MCF 10A (cell line): ENCODE measurements at regions not wholly inside any gene's neighbourhood (a gene's known extent, or its start where the extent isn't known, plus 50 kb on each side); places are given as distances from the start of the nearest gene placed in this dataset.

Source experiments
- BruUV-seq: library from RNA; stranded (reverse); fragments of 400-500 nt; replicated peaks from 2 replicates; lab custom pipeline; 2021; lab: Mats Ljungman, UMichigan
- CTCF ChIA-PET: fragments of 300-600 bp; sonication (Branson Sonifier 250); formaldehyde crosslinking; extraction: SDS; loops from one replicate; lab custom pipeline; 2021; ENCODE audit warnings: antibody characterized with exemption, inconsistent platforms; lab: Yijun Ruan, JAX
- POLR2A ChIA-PET: fragments of 300-600, 350-650 bp; sonication (Branson Sonifier 250); formaldehyde crosslinking; extraction: SDS; loops from one replicate; lab custom pipeline; 2020; ENCODE audit warnings: antibody characterized with exemption, inconsistent platforms; lab: Yijun Ruan, JAX
- DNase-seq: peaks from one replicate; pipeline ENCODE4 v3.0.0-alpha.2; 2018; ENCODE audit not compliant: unreplicated experiment
- H3K27ac Mint-ChIP-seq: one replicate; pipeline ENCODE4 v1.8.0; 2022; ENCODE audit warnings: mild to moderate bottlenecking, low read depth, mixed read lengths; ENCODE audit not compliant: unreplicated experiment
- H3K27me3 Mint-ChIP-seq: one replicate; pipeline ENCODE4 v1.8.0; 2022; ENCODE audit warnings: mixed read lengths; ENCODE audit not compliant: insufficient read depth, unreplicated experiment
- H3K36me3 Mint-ChIP-seq: one replicate; pipeline ENCODE4 v1.8.0; 2022; ENCODE audit warnings: mild to moderate bottlenecking, moderate library complexity, mixed read lengths; ENCODE audit not compliant: insufficient read depth, unreplicated experiment
- H3K4me1 Mint-ChIP-seq: one replicate; pipeline ENCODE4 v1.8.0; 2022; ENCODE audit warnings: mixed read lengths; ENCODE audit not compliant: insufficient read depth, unreplicated experiment
- H3K4me3 Mint-ChIP-seq: one replicate; pipeline ENCODE4 v1.8.0; 2022; ENCODE audit warnings: mild to moderate bottlenecking, moderate library complexity, mixed read lengths; ENCODE audit not compliant: unreplicated experiment
- H3K9me3 Mint-ChIP-seq: one replicate; pipeline ENCODE4 v1.8.0; 2022; ENCODE audit warnings: mixed read lengths; ENCODE audit not compliant: unreplicated experiment
- intact Hi-C: fragments of 100-400 bp; cut with micrococcal nuclease; formaldehyde crosslinking; loops from 2 replicates; pipeline ENCODE4 v1.14.1; 2022
- TF ChIP-seq, protein P1 (sequence below): fragments of 200-600 bp; IDR thresholded peaks from one replicate; pipeline ENCODE4 v1.8.0; 2022; ENCODE audit warnings: antibody characterized with exemption, mild to moderate bottlenecking; ENCODE audit not compliant: unreplicated experiment

DNA sequence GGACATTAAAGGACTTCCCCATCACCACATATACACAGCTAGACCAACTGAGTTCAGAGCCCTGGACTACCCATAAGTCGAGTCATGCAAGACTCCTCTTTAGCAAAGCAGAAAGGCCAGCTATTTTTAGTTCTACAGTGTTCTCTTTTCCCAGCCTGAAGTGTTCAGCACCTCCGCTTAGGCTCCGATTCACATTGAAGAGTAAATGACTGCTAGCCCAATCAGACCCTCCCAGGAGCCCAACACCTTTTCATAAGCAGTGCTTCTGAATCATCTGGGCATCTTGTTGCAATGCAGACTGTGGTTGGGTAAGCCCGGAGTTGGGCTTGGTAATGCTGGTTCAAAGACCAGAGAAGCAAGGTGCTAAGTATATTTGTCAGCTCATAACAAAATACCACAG is 73.6 kb upstream of the KCNK12 start:
- H3K9me3 Mint-ChIP-seq: no peaks in the 10 kb centered on the region
- H3K4me3 Mint-ChIP-seq: no peak overlapping the region
- no peaks in the 10 kb centered on the region for H3K4me1 Mint-ChIP-seq
- no TSS peak for BruUV-seq
- intact Hi-C loops: no loop called here
- TF ChIP-seq, protein P1, sequence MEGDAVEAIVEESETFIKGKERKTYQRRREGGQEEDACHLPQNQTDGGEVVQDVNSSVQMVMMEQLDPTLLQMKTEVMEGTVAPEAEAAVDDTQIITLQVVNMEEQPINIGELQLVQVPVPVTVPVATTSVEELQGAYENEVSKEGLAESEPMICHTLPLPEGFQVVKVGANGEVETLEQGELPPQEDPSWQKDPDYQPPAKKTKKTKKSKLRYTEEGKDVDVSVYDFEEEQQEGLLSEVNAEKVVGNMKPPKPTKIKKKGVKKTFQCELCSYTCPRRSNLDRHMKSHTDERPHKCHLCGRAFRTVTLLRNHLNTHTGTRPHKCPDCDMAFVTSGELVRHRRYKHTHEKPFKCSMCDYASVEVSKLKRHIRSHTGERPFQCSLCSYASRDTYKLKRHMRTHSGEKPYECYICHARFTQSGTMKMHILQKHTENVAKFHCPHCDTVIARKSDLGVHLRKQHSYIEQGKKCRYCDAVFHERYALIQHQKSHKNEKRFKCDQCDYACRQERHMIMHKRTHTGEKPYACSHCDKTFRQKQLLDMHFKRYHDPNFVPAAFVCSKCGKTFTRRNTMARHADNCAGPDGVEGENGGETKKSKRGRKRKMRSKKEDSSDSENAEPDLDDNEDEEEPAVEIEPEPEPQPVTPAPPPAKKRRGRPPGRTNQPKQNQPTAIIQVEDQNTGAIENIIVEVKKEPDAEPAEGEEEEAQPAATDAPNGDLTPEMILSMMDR: no peak
- H3K27ac Mint-ChIP-seq: no peak overlapping the region
- ChIA-PET POLR2A (no interaction called here), CTCF (no interaction called here)
- H3K27me3 Mint-ChIP-seq: no peaks in the 10 kb centered on the region
- no peak for DNase-seq
- no peaks in the 10 kb centered on the region for H3K36me3 Mint-ChIP-seq

- Mint-ChIP-seq H3K36me3 (no peaks in the 10 kb centered on the region), H3K4me1 (no peaks in the 10 kb centered on the region), H3K9me3 (no peaks in the 10 kb centered on the region), H3K4me3 (no peak overlapping the region), H3K27me3 (peaks cover 12% of the 10 kb centered on the region), H3K27ac (no peak overlapping the region)
- DNase-seq: no peak
- POLR2A ChIA-PET: no interaction called here
- TF ChIP-seq, protein P1: no peak
- CTCF ChIA-PET: interaction anchor here (0.6 to 1.1 kb wide), 2 partner anchors 8 to 13 kb away, joined by 4 read pairs; no protein-coding TSS in a partner anchor
- no TSS peak for BruUV-seq
- intact Hi-C loops: no loop called here
Observed at GRCh38 chr2:47641366-47641765, 70.6 kb upstream of the KCNK12 start.

GRCh38 chr2:47640356-47640755 is 69.6 kb upstream of the KCNK12 start:
- intact Hi-C loops: no loop called here
- TF ChIP-seq, protein P1: no peak
- ChIA-PET POLR2A (no interaction called here), CTCF (interaction anchor here (0.5 to 1.1 kb wide), 2 partner anchors 14 to 22 kb away, joined by 3 to 4 read pairs; no protein-coding TSS in a partner anchor)
- H3K4me1 Mint-ChIP-seq: no peaks in the 10 kb centered on the region
- DNase-seq: no peak
- H3K9me3 Mint-ChIP-seq: no peaks in the 10 kb centered on the region
- BruUV-seq: no TSS peak
- no peak overlapping the region for H3K4me3 Mint-ChIP-seq
- H3K27ac Mint-ChIP-seq: no peak overlapping the region
- no peaks in the 10 kb centered on the region for H3K36me3 Mint-ChIP-seq
- peaks cover 12% of the 10 kb centered on the region for H3K27me3 Mint-ChIP-seq

- Mint-ChIP-seq H3K27me3 (peaks cover 12% of the 10 kb centered on the region), H3K4me1 (no peaks in the 10 kb centered on the region), H3K9me3 (no peaks in the 10 kb centered on the region), H3K4me3 (no peak overlapping the region), H3K27ac (no peak overlapping the region), H3K36me3 (no peaks in the 10 kb centered on the region)
- TF ChIP-seq, protein P1: no peak
- ChIA-PET CTCF (interaction anchor here (0.6 kb wide), 1 partner anchor 46 kb away, joined by 4 read pairs; no protein-coding TSS in a partner anchor), POLR2A (interaction anchor here (0.6 kb wide), 1 partner anchor 21 kb away, joined by 3 read pairs; no protein-coding TSS in a partner anchor)
- intact Hi-C loops: no loop called here
- DNase-seq: no peak
- BruUV-seq: no TSS peak
Observed at GRCh38 chr2:47639467-47639866, 68.7 kb upstream of the KCNK12 start.
